ENCODE measurements at regions not wholly inside any gene's neighbourhood (a gene's known extent, or its start where the extent isn't known, plus 50 kb on each side); places are given as distances from the start of the nearest gene placed in this dataset.
"Not testable (repeated sequence)": the region's sequence is repeated elsewhere in the genome, so short reads cannot be mapped to it uniquely, and the experiment has no call there.

DNA sequence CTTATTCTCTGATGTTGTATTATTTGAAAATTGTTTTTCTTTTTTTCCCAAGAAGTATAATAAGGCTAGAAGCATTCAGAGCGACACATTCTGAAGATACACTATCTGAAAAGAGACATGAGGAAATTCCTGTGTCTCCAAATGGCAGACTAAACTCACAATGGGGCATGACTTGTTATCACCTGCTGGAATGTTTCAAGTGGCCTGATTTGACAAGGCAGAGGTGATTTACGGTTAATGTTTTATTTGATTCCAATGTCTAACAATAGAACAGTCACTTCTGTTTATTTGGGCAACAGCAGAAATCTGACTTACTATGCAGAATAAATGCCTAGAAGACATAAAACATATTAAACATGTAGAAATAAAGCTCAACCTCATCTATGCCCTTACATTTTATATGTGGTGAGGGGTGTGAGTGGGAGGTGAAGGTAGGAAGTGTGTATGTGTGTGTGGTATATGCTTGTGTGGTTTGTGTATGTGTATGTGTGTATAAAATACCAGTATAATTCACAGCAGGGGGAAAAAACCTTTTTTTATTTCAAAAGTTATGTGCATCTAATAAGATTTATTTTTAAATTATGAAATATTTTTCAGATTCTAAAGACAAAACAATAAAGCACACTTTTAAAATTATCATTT, 1051.7 kb downstream of the ROBO2 start:
- no peak overlapping the region for H3K27ac Mint-ChIP-seq
- no peaks in the 10 kb centered on the region for H3K36me3 Mint-ChIP-seq (ENCODE audit: low read depth)
- no peaks in the 10 kb centered on the region for H3K4me1 Mint-ChIP-seq (ENCODE audit: low read depth)
- H3K9me3 Mint-ChIP-seq: peaks cover 30% of the 10 kb centered on the region
- no peak overlapping the region for H3K4me3 Mint-ChIP-seq
- DNase-seq (ENCODE audit: low spot score): no peak
- H3K27me3 Mint-ChIP-seq (ENCODE audit: low read depth): no peaks in the 10 kb centered on the region

DNA sequence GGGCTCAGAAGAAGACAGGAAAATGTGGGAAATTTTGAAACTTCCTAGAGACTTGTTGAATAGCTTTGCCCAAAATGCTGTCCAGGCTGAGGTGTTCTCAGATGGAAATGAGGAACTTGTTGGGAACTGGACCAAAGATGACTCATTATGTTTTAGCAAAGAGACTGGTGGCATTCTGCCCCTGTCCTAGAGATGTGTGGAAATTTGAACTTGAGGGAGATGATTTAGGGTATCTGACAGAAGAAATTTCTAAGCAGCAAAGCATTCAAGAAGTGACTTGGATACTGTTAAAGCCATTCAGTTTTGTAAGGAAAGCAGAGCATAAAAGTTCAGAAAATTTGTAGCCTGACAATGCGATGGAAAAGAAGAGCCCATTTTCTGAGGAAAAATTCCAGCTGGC, 1052.7 kb downstream of the ROBO2 start:
- peaks cover 33% of the 10 kb centered on the region for H3K9me3 Mint-ChIP-seq
- H3K4me1 Mint-ChIP-seq (ENCODE audit: low read depth); H3K4me3 Mint-ChIP-seq; DNase-seq (ENCODE audit: low spot score); H3K36me3 Mint-ChIP-seq (ENCODE audit: low read depth); H3K27ac Mint-ChIP-seq; H3K27me3 Mint-ChIP-seq (ENCODE audit: low read depth): not testable (repeated sequence)

DNA sequence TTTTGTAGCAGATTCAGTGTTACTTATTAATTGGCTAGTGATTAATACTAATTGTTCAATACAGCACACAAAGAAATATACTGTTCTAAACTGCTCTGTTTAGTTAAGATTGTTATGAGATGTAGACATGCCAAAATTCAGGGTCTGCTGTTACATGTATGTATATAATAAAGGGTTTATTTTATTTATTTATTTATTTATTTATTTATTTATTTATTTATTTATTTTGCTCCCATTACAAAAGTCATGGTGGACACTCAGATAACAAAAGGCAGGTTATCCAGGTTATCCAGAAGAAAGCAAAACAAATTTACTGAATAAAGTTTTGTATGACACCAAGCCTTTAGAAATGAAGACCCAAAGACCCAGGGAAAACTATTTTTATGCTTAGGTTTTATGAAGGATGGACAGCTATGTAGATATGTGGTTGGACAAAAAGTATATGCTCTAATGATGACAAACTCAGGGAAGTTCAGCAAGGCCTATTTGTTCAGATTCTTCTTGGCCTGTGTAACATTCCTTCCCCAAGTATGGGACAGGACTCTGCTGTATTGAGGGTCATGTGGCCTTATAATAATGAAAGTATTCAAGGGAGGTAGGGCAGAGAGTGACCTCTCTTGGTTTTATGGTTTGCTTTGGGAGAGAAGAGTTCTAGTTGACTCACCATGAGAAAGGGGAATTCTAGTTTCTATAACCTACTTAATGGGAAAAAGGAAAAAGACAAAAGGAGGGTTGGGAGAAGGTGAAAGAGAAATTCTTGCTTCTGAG, 1056.8 kb downstream of the ROBO2 start:
- H3K27me3 Mint-ChIP-seq (ENCODE audit: low read depth): no peaks in the 10 kb centered on the region
- H3K4me1 Mint-ChIP-seq (ENCODE audit: low read depth): no peaks in the 10 kb centered on the region
- peaks cover 26% of the 10 kb centered on the region for H3K9me3 Mint-ChIP-seq
- no peaks in the 10 kb centered on the region for H3K36me3 Mint-ChIP-seq (ENCODE audit: low read depth)
- H3K4me3 Mint-ChIP-seq: no peak overlapping the region
- no peak overlapping the region for H3K27ac Mint-ChIP-seq
- no peak for DNase-seq (ENCODE audit: low spot score)

DNA sequence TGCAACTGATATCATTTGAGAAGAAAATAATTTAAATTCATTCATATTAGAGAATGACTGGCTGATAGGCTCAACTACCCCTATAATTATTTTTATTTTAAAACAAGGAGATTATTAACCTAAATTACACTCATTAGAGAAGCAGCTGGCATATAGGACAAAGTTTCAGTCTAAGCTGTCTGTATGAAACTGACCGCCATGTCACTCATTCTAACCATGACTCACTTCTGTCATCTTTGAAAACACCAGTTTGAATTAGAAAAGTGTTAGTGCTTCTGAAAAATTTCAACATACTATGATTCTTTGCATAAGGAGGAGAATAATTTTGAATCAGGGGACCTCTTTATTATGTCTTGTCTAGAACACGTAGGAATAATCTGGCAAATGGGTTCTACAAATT, 1058.5 kb downstream of the ROBO2 start:
- H3K4me3 Mint-ChIP-seq: no peak overlapping the region
- no peak overlapping the region for H3K27ac Mint-ChIP-seq
- no peaks in the 10 kb centered on the region for H3K27me3 Mint-ChIP-seq (ENCODE audit: low read depth)
- DNase-seq (ENCODE audit: low spot score): no peak
- no peaks in the 10 kb centered on the region for H3K4me1 Mint-ChIP-seq (ENCODE audit: low read depth)
- H3K9me3 Mint-ChIP-seq: peaks cover 17% of the 10 kb centered on the region
- H3K36me3 Mint-ChIP-seq (ENCODE audit: low read depth): no peaks in the 10 kb centered on the region

DNA sequence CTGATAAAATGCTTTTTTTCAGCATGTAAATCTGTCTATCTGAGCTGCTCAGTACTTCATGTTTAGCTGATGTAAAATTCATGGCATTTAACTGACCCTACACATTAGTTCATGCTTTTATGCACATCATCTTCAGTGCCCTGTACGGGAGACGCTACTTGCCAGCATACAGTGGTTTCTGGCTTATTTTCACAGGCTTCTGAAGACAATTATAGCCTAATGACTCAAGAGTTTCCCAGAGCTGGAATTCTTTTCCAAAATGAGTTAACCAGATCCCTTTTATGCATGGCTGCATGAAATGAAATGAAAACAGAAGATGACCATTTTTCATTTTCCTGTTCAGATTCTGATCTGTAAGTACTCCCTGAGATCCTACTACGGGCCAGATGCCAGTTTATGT, 1061.5 kb downstream of the ROBO2 start:
- H3K27me3 Mint-ChIP-seq (ENCODE audit: low read depth): no peaks in the 10 kb centered on the region
- DNase-seq (ENCODE audit: low spot score): no peak
- H3K27ac Mint-ChIP-seq: no peak overlapping the region
- H3K4me3 Mint-ChIP-seq: no peak overlapping the region
- H3K36me3 Mint-ChIP-seq (ENCODE audit: low read depth): no peaks in the 10 kb centered on the region
- H3K9me3 Mint-ChIP-seq: peaks cover 8% of the 10 kb centered on the region
- no peaks in the 10 kb centered on the region for H3K4me1 Mint-ChIP-seq (ENCODE audit: low read depth)

DNA sequence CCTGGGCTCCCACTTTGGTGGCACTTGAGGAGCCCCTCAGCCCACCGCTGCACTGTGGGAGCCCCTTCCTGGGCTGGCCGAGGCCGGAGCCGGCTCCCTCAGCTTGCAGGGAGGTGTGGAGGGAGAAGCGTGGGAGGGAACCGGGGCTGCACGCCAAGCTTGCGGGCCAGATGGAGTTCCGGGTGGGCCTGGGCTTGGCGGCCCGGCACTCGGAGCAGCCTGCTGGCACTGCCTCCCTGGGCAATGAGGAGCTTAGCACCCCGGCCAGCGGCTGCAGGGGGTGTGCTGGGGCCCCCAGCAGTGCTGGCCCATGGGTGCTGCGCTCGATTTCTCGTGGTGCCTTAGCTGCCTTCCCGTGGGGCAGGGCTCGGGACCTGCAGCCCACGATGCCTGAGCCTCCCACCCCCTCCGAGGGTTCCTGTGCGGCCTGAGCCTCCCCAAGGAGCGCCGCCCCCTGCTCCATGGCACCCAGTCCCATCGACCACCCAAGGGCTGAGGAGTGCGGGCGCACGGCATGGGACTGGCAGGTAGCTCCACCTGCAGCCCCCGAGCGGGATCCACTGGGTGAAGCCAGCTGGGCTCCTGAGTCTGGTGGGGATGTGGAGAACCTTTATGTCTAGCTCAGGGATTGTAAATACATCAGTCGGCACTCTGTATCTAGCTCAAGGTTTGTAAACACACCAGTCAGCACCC, 1068.5 kb downstream of the ROBO2 start:
- DNase-seq (ENCODE audit: low spot score); H3K36me3 Mint-ChIP-seq (ENCODE audit: low read depth); H3K27me3 Mint-ChIP-seq (ENCODE audit: low read depth); H3K4me3 Mint-ChIP-seq; H3K27ac Mint-ChIP-seq; H3K4me1 Mint-ChIP-seq (ENCODE audit: low read depth): not testable (repeated sequence)
- peaks cover 22% of the 10 kb centered on the region for H3K9me3 Mint-ChIP-seq

DNA sequence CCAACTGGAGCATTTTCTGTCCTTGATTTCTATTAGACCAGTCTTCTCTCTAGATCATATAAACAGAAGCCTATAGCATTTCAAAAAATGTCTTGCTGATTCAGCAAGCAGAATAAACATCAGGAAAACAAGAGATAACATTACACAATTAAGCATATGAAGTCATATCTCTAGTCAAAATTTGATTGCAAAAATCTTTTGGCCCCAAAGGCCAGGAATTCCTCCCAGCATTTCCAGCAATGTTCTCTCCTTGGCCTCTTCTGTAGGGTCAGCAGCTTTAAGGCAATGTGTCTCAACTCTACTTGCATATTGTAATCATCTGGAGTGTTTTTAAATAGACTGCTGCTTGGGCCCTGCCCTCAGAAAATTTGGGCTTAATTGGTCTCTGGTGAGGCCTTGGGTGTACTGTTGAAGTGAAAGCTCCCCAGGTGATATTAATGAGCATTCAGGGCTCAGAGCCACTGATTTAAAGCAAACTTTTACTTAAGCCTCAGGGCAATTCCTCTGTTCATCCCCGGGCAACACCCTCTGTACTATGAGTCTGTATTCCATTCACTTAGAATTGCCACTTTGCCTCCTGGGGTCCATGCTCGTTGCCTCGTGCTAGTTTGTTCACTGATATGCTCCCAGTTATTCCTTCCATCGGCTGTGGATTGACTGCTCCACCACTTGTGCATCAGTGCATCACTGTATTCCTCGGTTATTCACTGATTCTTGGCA, 1072.6 kb downstream of the ROBO2 start:
- no peak overlapping the region for H3K27ac Mint-ChIP-seq
- H3K4me1 Mint-ChIP-seq (ENCODE audit: low read depth): no peaks in the 10 kb centered on the region
- no peak for DNase-seq (ENCODE audit: low spot score)

DNA sequence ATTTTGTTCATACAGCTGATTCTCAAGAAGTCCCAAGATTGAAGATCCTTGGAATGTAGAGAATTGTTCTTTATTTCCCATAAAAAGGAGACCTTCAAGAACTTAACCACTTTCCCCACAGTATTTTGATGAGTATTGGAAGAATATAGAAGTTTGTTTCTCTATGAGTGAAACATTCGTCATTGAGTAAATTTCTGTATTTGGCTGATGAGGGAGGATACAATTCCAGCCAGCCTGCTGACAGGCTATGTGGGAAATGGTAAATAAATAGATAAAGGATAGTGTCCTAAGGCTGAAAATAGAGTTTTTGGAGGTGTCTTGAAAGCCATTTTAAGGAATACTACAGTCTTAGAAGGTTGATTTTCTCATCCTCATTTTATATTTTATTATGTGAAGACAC, 1076.1 kb downstream of the ROBO2 start:
- Mint-ChIP-seq H3K4me1 (ENCODE audit: low read depth) (no peaks in the 10 kb centered on the region), H3K27me3 (ENCODE audit: low read depth) (no peaks in the 10 kb centered on the region), H3K36me3 (ENCODE audit: low read depth) (no peaks in the 10 kb centered on the region), H3K4me3 (no peak overlapping the region), H3K9me3 (peaks cover 7% of the 10 kb centered on the region), H3K27ac (no peak overlapping the region)
- no peak for DNase-seq (ENCODE audit: low spot score)

More for the DNA sequence above, 1072.6 kb downstream of the ROBO2 start:
- H3K9me3 Mint-ChIP-seq: peaks cover 18% of the 10 kb centered on the region
- H3K36me3 Mint-ChIP-seq (ENCODE audit: low read depth): no peaks in the 10 kb centered on the region
- no peaks in the 10 kb centered on the region for H3K27me3 Mint-ChIP-seq (ENCODE audit: low read depth)
- H3K4me3 Mint-ChIP-seq: no peak overlapping the region

DNA sequence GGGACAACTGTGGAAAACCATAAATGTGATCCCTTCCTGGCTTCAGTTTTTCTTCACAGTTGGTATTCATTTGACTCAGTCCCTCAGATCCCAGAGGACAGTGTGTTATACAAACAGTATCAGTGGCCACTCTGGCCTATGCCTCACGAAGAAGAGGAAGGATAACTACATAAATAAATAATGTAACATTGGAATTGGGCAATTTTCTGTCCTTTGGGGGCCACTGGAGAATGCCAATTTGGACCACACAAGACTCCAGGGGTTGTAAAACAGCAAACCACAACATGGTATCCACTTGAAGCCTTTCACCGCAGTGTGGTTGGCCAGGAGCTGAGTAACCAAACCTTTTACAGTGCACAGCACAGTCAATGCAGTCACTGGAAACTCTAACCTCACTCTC, 1077.0 kb downstream of the ROBO2 start:
- Mint-ChIP-seq H3K4me1 (ENCODE audit: low read depth) (no peaks in the 10 kb centered on the region), H3K27ac (no peak overlapping the region)

DNA sequence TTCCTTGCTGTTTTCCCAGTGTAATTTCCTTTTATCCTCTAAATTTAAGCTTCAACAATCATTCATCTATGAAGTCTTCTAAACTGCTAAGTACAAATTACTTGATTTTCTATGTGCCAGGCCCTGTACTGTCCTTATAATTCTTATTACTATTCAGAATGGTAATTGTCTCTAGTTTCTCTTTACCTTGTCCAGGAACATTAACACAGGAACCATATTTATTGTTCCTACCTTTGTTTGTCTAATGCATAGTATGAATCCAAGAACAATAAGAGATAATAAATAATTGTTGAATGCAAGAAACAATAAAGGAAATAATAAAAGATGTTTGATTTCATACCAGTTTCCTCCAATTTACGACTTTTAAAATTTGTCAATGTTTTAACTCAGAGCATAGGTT, 1083.2 kb downstream of the ROBO2 start:
- Mint-ChIP-seq H3K4me3 (no peak overlapping the region), H3K27me3 (ENCODE audit: low read depth) (no peaks in the 10 kb centered on the region), H3K27ac (no peak overlapping the region), H3K4me1 (ENCODE audit: low read depth) (no peaks in the 10 kb centered on the region), H3K36me3 (ENCODE audit: low read depth) (no peaks in the 10 kb centered on the region), H3K9me3 (peaks cover 43% of the 10 kb centered on the region)
- DNase-seq (ENCODE audit: low spot score): no peak

More for the DNA sequence above, 1077.0 kb downstream of the ROBO2 start:
- H3K36me3 Mint-ChIP-seq (ENCODE audit: low read depth): no peaks in the 10 kb centered on the region
- peaks cover 7% of the 10 kb centered on the region for H3K9me3 Mint-ChIP-seq
- no peak overlapping the region for H3K4me3 Mint-ChIP-seq
- no peaks in the 10 kb centered on the region for H3K27me3 Mint-ChIP-seq (ENCODE audit: low read depth)
- no peak for DNase-seq (ENCODE audit: low spot score)

DNA sequence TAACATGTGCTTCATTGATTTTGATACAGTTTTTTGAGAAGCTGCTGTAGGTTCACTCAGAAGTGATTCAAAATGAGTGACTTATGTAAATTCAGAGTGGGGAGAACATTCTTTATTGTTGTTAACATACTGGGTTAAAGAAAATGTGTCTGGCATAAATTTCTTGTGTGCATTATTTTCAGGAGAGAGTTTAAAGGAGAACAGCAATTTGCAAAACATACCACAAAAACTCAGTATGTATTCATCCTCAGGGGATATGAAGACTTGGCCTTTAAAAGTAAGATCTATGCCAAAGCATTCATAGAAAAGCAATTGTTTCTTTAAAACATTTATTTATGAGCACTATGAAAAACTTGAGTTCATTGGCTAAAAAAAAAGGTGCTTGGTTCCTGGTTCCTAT, 1089.8 kb downstream of the ROBO2 start:
- peaks cover 43% of the 10 kb centered on the region for H3K9me3 Mint-ChIP-seq
- H3K27me3 Mint-ChIP-seq (ENCODE audit: low read depth): no peaks in the 10 kb centered on the region
- DNase-seq (ENCODE audit: low spot score): no peak
- no peak overlapping the region for H3K27ac Mint-ChIP-seq
- H3K36me3 Mint-ChIP-seq (ENCODE audit: low read depth): no peaks in the 10 kb centered on the region
- H3K4me1 Mint-ChIP-seq (ENCODE audit: low read depth): no peaks in the 10 kb centered on the region
- no peak overlapping the region for H3K4me3 Mint-ChIP-seq

DNA sequence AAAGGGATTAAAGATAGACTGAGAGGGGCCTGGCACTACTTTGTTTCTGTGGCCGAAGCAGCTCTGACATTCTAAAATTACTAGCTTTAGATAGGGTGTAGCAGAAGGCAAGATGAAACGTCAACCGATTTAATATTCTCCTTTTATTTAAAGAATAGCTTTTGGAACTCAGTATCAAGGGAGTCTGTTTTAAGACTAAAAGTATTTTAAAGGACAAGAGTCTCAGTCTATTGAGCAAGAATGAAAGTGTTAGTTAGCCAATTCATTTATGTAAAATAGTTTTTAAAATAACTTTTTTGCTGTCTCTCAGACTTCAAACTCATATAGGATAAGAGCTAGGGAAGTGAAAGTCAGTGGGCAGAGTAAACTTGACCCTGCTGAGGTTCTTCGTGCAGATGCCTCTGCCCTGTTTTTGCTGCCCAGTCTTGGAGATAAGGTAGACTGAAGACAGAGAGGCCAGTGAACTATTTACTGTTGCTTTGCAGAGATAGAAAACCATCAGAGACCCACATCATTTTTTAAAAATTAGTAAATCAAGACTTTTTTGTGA, 1090.9 kb downstream of the ROBO2 start:
- no peaks in the 10 kb centered on the region for H3K36me3 Mint-ChIP-seq (ENCODE audit: low read depth)
- H3K9me3 Mint-ChIP-seq: peaks cover 32% of the 10 kb centered on the region
- H3K27me3 Mint-ChIP-seq (ENCODE audit: low read depth): no peaks in the 10 kb centered on the region
- no peak overlapping the region for H3K27ac Mint-ChIP-seq
- H3K4me1 Mint-ChIP-seq (ENCODE audit: low read depth): no peaks in the 10 kb centered on the region
- H3K4me3 Mint-ChIP-seq: no peak overlapping the region
- DNase-seq (ENCODE audit: low spot score): no peak

DNA sequence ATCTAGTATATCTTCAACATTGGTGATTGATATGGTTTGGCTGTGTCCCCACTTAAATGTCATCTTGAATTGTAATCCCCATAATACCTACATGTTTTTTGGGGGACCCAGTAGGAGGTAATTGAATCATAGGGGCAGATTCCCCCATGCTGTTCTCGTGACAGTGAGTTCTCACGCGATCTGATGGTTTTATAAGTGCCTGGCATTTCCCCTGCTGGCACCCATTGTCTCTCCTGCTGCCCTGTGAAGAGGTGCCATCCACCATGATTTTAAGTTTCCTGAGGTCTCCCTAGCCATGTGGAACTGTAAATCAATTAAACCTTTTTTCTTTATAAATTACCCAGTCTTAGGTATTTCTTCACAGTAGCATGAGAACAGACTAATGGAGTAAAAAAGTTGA, 1094.6 kb downstream of the ROBO2 start:
- Mint-ChIP-seq H3K27ac (no peak overlapping the region), H3K4me3 (no peak overlapping the region), H3K9me3 (peaks cover 26% of the 10 kb centered on the region), H3K36me3 (ENCODE audit: low read depth) (no peaks in the 10 kb centered on the region), H3K4me1 (ENCODE audit: low read depth) (no peaks in the 10 kb centered on the region), H3K27me3 (ENCODE audit: low read depth) (no peaks in the 10 kb centered on the region)
- no peak for DNase-seq (ENCODE audit: low spot score)

DNA sequence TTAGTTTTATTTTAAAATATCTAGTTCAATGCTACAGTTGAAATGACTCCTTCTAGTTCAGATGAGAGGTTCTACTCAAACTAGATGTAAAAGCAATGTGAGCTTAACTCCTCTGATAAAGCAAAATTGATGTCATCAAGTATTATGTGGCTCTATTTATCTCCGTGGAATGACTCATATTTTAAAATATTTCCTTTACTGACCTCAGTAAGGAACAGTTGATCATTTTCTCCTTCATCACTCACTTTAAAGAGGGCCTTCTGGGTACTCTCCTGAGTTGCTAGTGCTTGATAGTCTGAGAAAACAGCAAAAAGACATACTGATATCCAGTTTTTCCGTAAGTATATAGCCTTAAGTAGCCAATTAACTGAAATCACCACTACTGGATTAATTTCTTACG, 1099.3 kb downstream of the ROBO2 start:
- DNase-seq (ENCODE audit: low spot score): no peak
- Mint-ChIP-seq H3K9me3 (peaks cover 50% of the 10 kb centered on the region), H3K27ac (no peak overlapping the region), H3K36me3 (ENCODE audit: low read depth) (no peaks in the 10 kb centered on the region), H3K27me3 (ENCODE audit: low read depth) (no peaks in the 10 kb centered on the region), H3K4me3 (no peak overlapping the region), H3K4me1 (ENCODE audit: low read depth) (no peaks in the 10 kb centered on the region)
